ENCODE measurements at regions not wholly inside any gene's neighbourhood (a gene's known extent, or its start where the extent isn't known, plus 50 kb on each side); places are given as distances from the start of the nearest gene placed in this dataset.
"Not testable (repeated sequence)": the region's sequence is repeated elsewhere in the genome, so short reads cannot be mapped to it uniquely, and the experiment has no call there.

- Histone ChIP-seq H3K9me3 (ENCODE audit: low read depth) (no peaks in the 10 kb centered on the region), H3F3A (ENCODE audit: insufficient read depth) (peaks cover 12% of the 10 kb centered on the region), H3K27me3 (replicated peaks; ENCODE audit: insufficient read depth) (no peaks in the 10 kb centered on the region), H3K27ac (no peak overlapping the region), H3K36me3 (ENCODE audit: low read depth) (no peaks in the 10 kb centered on the region), H3K4me1 (ENCODE audit: insufficient read depth) (peaks cover 13% of the 10 kb centered on the region; the same call in 1 of the 2 replicates), H2AFZ (no peak overlapping the region), H4K20me1 (ENCODE audit: insufficient read depth) (no peaks in the 10 kb centered on the region), H3K4me2 (ENCODE audit: unreplicated experiment) (no peak overlapping the region), H3K4me3 (no peak overlapping the region), H3K9ac (no peak overlapping the region), H3K9me2 (ENCODE audit: insufficient read depth) (no peaks in the 10 kb centered on the region), H3K79me2 (ENCODE audit: insufficient read depth) (no peaks in the 10 kb centered on the region)
- no peak for DNase-seq
- in situ Hi-C loops (cut with MboI) = no loop called here
- no peak for TF ChIP-seq EZH2phosphoT487 (IDR thresholded peaks at IDR 0.05; ENCODE audit: insufficient read depth, low read depth)
- no peak for TF ChIP-seq EZH2 (IDR thresholded peaks at IDR 0.05; ENCODE audit: insufficient read depth, poor library complexity, severe bottlenecking)
- 57 to 70% methylated on average over 8 of the region's 8 CpGs for WGBS, 2 experiments (ENCODE audit: low coverage in 1 of 2, low lambda C conversion rate in 2 of 2, missing lambda C conversion rate in 2 of 2)
Measured at GRCh38 chr2:221893501-221893900, 321.4 kb upstream of the EPHA4 start.

- H3K9ac ChIP-seq; in situ Hi-C loops (cut with MboI); H3K4me2 ChIP-seq (ENCODE audit: unreplicated experiment); H3K27ac ChIP-seq; H3K36me3 ChIP-seq (ENCODE audit: low read depth); H3K9me3 ChIP-seq (ENCODE audit: low read depth); H3F3A ChIP-seq (ENCODE audit: insufficient read depth); H3K79me2 ChIP-seq (ENCODE audit: insufficient read depth); H2AFZ ChIP-seq; H4K20me1 ChIP-seq (ENCODE audit: insufficient read depth); H3K27me3 ChIP-seq (replicated peaks; ENCODE audit: insufficient read depth); DNase-seq; H3K9me2 ChIP-seq (ENCODE audit: insufficient read depth); H3K4me3 ChIP-seq: not testable (repeated sequence)
- H3K4me1 ChIP-seq (ENCODE audit: insufficient read depth) = peaks cover 10% of the 10 kb centered on the region; the same call in 1 of the 2 replicates
- WGBS, 2 experiments (ENCODE audit: low coverage in 1 of 2, low lambda C conversion rate in 2 of 2, missing lambda C conversion rate in 2 of 2) = 75% methylated on average over 7 of the region's 31 CpGs; no CpG with 5 or more reads in 1 of the 2 experiments
Measured at GRCh38 chr2:221892006-221892405, 319.9 kb upstream of the EPHA4 start.

GRCh38 chr2:221883976-221884375 lies 311.9 kb upstream of the EPHA4 start:
- in situ Hi-C loops (cut with MboI) = no loop called here
- Histone ChIP-seq H3K9ac (no peak overlapping the region), H4K20me1 (ENCODE audit: insufficient read depth) (no peaks in the 10 kb centered on the region), H3K4me3 (no peak overlapping the region), H3K36me3 (ENCODE audit: low read depth) (no peaks in the 10 kb centered on the region), H3K4me2 (ENCODE audit: unreplicated experiment) (no peak overlapping the region), H3F3A (ENCODE audit: insufficient read depth) (no peaks in the 10 kb centered on the region), H3K79me2 (ENCODE audit: insufficient read depth) (no peaks in the 10 kb centered on the region), H3K9me3 (ENCODE audit: low read depth) (no peaks in the 10 kb centered on the region), H3K9me2 (ENCODE audit: insufficient read depth) (no peaks in the 10 kb centered on the region), H2AFZ (no peak overlapping the region), H3K27ac (no peak overlapping the region), H3K4me1 (ENCODE audit: insufficient read depth) (no peaks in the 10 kb centered on the region), H3K27me3 (replicated peaks; ENCODE audit: insufficient read depth) (peaks cover 11% of the 10 kb centered on the region; the same call in 1 of the 2 replicates)
- 2 to 3% methylated on average over 4 of the region's 4 CpGs for WGBS, 2 experiments (ENCODE audit: low coverage in 1 of 2, low lambda C conversion rate in 2 of 2, missing lambda C conversion rate in 2 of 2)
- DNase-seq = no peak
- TF ChIP-seq EZH2phosphoT487 (IDR thresholded peaks at IDR 0.05; ENCODE audit: insufficient read depth, low read depth) (no peak), EZH2 (IDR thresholded peaks at IDR 0.05; ENCODE audit: insufficient read depth, poor library complexity, severe bottlenecking) (no peak)

- no peak for TF ChIP-seq EZH2phosphoT487 (IDR thresholded peaks at IDR 0.05; ENCODE audit: insufficient read depth, low read depth)
- TF ChIP-seq EZH2 (IDR thresholded peaks at IDR 0.05; ENCODE audit: insufficient read depth, poor library complexity, severe bottlenecking) = no peak
- Histone ChIP-seq H4K20me1 (ENCODE audit: insufficient read depth) (no peaks in the 10 kb centered on the region), H2AFZ (no peak overlapping the region), H3K4me3 (no peak overlapping the region), H3K9ac (no peak overlapping the region), H3K9me2 (ENCODE audit: insufficient read depth) (no peaks in the 10 kb centered on the region), H3K4me2 (ENCODE audit: unreplicated experiment) (no peak overlapping the region), H3K27ac (no peak overlapping the region), H3K4me1 (ENCODE audit: insufficient read depth) (no peaks in the 10 kb centered on the region), H3K36me3 (ENCODE audit: low read depth) (no peaks in the 10 kb centered on the region), H3K9me3 (ENCODE audit: low read depth) (no peaks in the 10 kb centered on the region), H3K79me2 (ENCODE audit: insufficient read depth) (no peaks in the 10 kb centered on the region), H3K27me3 (replicated peaks; ENCODE audit: insufficient read depth) (0 out of 2 replicates have a peak, but pooled peaks cover 3% of the 10 kb centered on the region), H3F3A (ENCODE audit: insufficient read depth) (no peaks in the 10 kb centered on the region)
- no peak for DNase-seq
- in situ Hi-C loops (cut with MboI) = no loop called here
Measured at GRCh38 chr2:221876016-221876415, 303.9 kb upstream of the EPHA4 start.

- Histone ChIP-seq H3K9ac (no peak overlapping the region), H3K4me2 (ENCODE audit: unreplicated experiment) (no peak overlapping the region), H3K4me1 (ENCODE audit: insufficient read depth) (no peaks in the 10 kb centered on the region), H3K9me3 (ENCODE audit: low read depth) (no peaks in the 10 kb centered on the region), H3K4me3 (no peak overlapping the region), H3K36me3 (ENCODE audit: low read depth) (no peaks in the 10 kb centered on the region), H2AFZ (no peak overlapping the region), H3K9me2 (ENCODE audit: insufficient read depth) (no peaks in the 10 kb centered on the region), H3F3A (ENCODE audit: insufficient read depth) (no peaks in the 10 kb centered on the region), H3K79me2 (ENCODE audit: insufficient read depth) (no peaks in the 10 kb centered on the region), H3K27ac (no peak overlapping the region), H3K27me3 (replicated peaks; ENCODE audit: insufficient read depth) (0 out of 2 replicates have a peak, but pooled peaks cover 3% of the 10 kb centered on the region), H4K20me1 (ENCODE audit: insufficient read depth) (no peaks in the 10 kb centered on the region)
- no peak for TF ChIP-seq EZH2phosphoT487 (IDR thresholded peaks at IDR 0.05; ENCODE audit: insufficient read depth, low read depth)
- TF ChIP-seq EZH2 (IDR thresholded peaks at IDR 0.05; ENCODE audit: insufficient read depth, poor library complexity, severe bottlenecking) = no peak
- in situ Hi-C loops (cut with MboI) = no loop called here
- no peak for DNase-seq
- WGBS, 2 experiments (ENCODE audit: low coverage in 1 of 2, low lambda C conversion rate in 2 of 2, missing lambda C conversion rate in 2 of 2) = 25 to 29% methylated on average over 2 of the region's 2 CpGs
Measured at GRCh38 chr2:221874444-221874843, 302.3 kb upstream of the EPHA4 start.
